B cell (primary cell): ENCODE measurements at regions not wholly inside any gene's neighbourhood (a gene's known extent, or its start where the extent isn't known, plus 50 kb on each side); places are given as distances from the start of the nearest gene placed in this dataset.

Source experiments
- EZH2 ChIP-seq: IDR thresholded peaks from 2 replicates; pipeline ENCODE4 v1.6.1; 2012; ENCODE audit warnings: borderline replicate concordance, low read depth, mild to moderate bottlenecking, moderate library complexity, low read length; ENCODE audit not compliant: insufficient read depth, poor library complexity, severe bottlenecking
- TF ChIP-seq, protein P1 (sequence below): fragments of 200-600 bp; IDR thresholded peaks from one replicate; pipeline ENCODE4 v1.8.0; 2022; ENCODE audit warnings: antibody characterized with exemption, mild to moderate bottlenecking

DNA sequence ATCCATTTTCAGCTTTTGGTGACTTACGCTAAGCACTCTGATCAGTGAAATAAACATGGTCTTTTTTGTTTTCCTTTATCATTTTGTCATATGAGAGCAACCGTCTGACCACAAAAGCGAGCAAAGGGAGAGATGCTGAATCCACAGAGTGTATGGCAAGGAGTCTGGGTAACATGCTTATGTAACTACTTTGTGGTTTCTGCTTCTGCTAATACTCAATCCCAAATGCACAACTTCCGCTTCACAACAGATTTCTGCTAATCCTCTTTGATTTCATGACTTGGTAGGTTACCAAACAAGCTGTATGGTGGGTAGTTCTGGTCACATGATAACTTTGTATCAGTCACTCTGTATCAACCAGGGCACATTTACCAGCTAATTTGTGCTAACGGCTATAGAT is 908.4 kb upstream of the CRIM1 start:
- TF ChIP-seq, protein P1, sequence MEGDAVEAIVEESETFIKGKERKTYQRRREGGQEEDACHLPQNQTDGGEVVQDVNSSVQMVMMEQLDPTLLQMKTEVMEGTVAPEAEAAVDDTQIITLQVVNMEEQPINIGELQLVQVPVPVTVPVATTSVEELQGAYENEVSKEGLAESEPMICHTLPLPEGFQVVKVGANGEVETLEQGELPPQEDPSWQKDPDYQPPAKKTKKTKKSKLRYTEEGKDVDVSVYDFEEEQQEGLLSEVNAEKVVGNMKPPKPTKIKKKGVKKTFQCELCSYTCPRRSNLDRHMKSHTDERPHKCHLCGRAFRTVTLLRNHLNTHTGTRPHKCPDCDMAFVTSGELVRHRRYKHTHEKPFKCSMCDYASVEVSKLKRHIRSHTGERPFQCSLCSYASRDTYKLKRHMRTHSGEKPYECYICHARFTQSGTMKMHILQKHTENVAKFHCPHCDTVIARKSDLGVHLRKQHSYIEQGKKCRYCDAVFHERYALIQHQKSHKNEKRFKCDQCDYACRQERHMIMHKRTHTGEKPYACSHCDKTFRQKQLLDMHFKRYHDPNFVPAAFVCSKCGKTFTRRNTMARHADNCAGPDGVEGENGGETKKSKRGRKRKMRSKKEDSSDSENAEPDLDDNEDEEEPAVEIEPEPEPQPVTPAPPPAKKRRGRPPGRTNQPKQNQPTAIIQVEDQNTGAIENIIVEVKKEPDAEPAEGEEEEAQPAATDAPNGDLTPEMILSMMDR: no peak
- no peak for TF ChIP-seq EZH2
